Peyer's patch (tissue), 4 donors: ENCODE measurements at regions not wholly inside any gene's neighbourhood (a gene's known extent, or its start where the extent isn't known, plus 50 kb on each side); places are given as distances from the start of the nearest gene placed in this dataset.

Experiments
- CTCF ChIP-seq, 6 experiments: fragments of 450-650 bp in 4 of 6; fragments of 200-600 bp in 2 of 6; sonication (generic) in 1 of 6; IDR thresholded peaks; one replicate each; pipeline ENCODE4 v1.5.1; 2017 to 2019; ENCODE audit warnings: antibody characterized with exemption in 6 of 6, mild to moderate bottlenecking in 3 of 6, moderate library complexity in 1 of 6
- POLR2A ChIP-seq, 2 donors: fragments of 450-650 bp; IDR thresholded peaks; one replicate each; pipeline ENCODE4 v1.5.1; 2017; ENCODE audit warnings: antibody characterized with exemption in 2 of 2, mild to moderate bottlenecking in 2 of 2, moderate library complexity in 2 of 2

- TF ChIP-seq CTCF (IDR thresholded peaks at IDR 0.05): no peak
- TF ChIP-seq POLR2A (IDR thresholded peaks at IDR 0.05): no peak
Measured at GRCh38 chr13:106140476-106140875, 395.0 kb downstream of the EFNB2 start.
